HG02642 (cell line): ENCODE measurements at regions not wholly inside any gene's neighbourhood (a gene's known extent, or its start where the extent isn't known, plus 50 kb on each side); places are given as distances from the start of the nearest gene placed in this dataset.
"Not testable (repeated sequence)": the region's sequence is repeated elsewhere in the genome, so short reads cannot be mapped to it uniquely, and the experiment has no call there.

ENCODE experiments used
- ATAC-seq: cut with Tn5 transposase; IDR thresholded peaks from one replicate; pipeline ENCODE4 v1.9.1; 2021; ENCODE audit warnings: mild to moderate bottlenecking; ENCODE audit not compliant: unreplicated experiment, poor library complexity

GRCh38 chr12:9415898-9416297 is 191.8 kb downstream of the KLRB1 start:
- ATAC-seq = not testable (repeated sequence)

- ATAC-seq = not testable (repeated sequence)
Measured at GRCh38 chr12:9413862-9414261, 193.9 kb downstream of the KLRB1 start.

- not testable (repeated sequence) for ATAC-seq
Measured at GRCh38 chr12:9412459-9412858, 195.3 kb downstream of the KLRB1 start.

- not testable (repeated sequence) for ATAC-seq
Measured at GRCh38 chr12:9411616-9412268, 196.0 kb downstream of the KLRB1 start.

- ATAC-seq = not testable (repeated sequence)
Measured at GRCh38 chr12:9407425-9407748, 199.2 kb upstream of the PZP start.

GRCh38 chr12:9406564-9407424 is 198.6 kb upstream of the PZP start:
- ATAC-seq = no peak

GRCh38 chr12:9405886-9406563 is 197.8 kb upstream of the PZP start:
- no peak for ATAC-seq

GRCh38 chr12:9404469-9405260 is 196.5 kb upstream of the PZP start:
- no peak for ATAC-seq

- no peak for ATAC-seq
Measured at GRCh38 chr12:9404031-9404430, 195.8 kb upstream of the PZP start.

GRCh38 chr12:9402432-9403040 is 194.3 kb upstream of the PZP start:
- not testable (repeated sequence) for ATAC-seq

- ATAC-seq = not testable (repeated sequence)
Measured at GRCh38 chr12:9396367-9396766, 188.2 kb upstream of the PZP start.

GRCh38 chr12:9395220-9395619 is 187.0 kb upstream of the PZP start:
- not testable (repeated sequence) for ATAC-seq

GRCh38 chr12:9392842-9393241 is 184.6 kb upstream of the PZP start:
- ATAC-seq = no peak

GRCh38 chr12:9391815-9392214 is 183.6 kb upstream of the PZP start:
- ATAC-seq = no peak

GRCh38 chr12:9390761-9391160 is 182.6 kb upstream of the PZP start:
- ATAC-seq = no peak

GRCh38 chr12:9389796-9390195 is 181.6 kb upstream of the PZP start:
- no peak for ATAC-seq

GRCh38 chr12:9388379-9388778 is 180.2 kb upstream of the PZP start:
- no peak for ATAC-seq

GRCh38 chr12:9387450-9387849 is 179.3 kb upstream of the PZP start:
- no peak for ATAC-seq

- ATAC-seq = no peak
Measured at GRCh38 chr12:9383585-9383984, 175.4 kb upstream of the PZP start.

- ATAC-seq = no peak
Measured at GRCh38 chr12:9381619-9382018, 173.4 kb upstream of the PZP start.
